Stimulated activated effector memory CD8-positive, alpha-beta T cell treated with anti-CD3 and anti-CD28 coated beads, Interleukin-12 subunit alpha, Interleukin-12 subunit beta, amount 100 ng/mL, for 72 hours (primary cell): ENCODE measurements at regions not wholly inside any gene's neighbourhood (a gene's known extent, or its start where the extent isn't known, plus 50 kb on each side); places are given as distances from the start of the nearest gene placed in this dataset.

Experiments used
- ATAC-seq: fragments of 150-1000 bp; cut with Tn5 transposase; 2 replicates; pipeline ENCODE4 v1.10.0; 2021
- DNase-seq, 2 donors: peaks; one replicate each; pipeline ENCODE4 v3.0.0; 2021 to 2022; ENCODE audit warnings: low spot score in 2 of 2
- H3K27ac Mint-ChIP-seq: one replicate; pipeline ENCODE4 v1.8.0; 2022; ENCODE audit warnings: mild to moderate bottlenecking, mixed read lengths
- H3K36me3 Mint-ChIP-seq: one replicate; pipeline ENCODE4 v1.8.0; 2022; ENCODE audit warnings: mild to moderate bottlenecking, mixed read lengths
- H3K4me1 Mint-ChIP-seq: one replicate; pipeline ENCODE4 v1.8.0; 2022; ENCODE audit warnings: mixed read lengths
- H3K4me3 Mint-ChIP-seq: one replicate; pipeline ENCODE4 v1.8.0; 2022; ENCODE audit warnings: mild to moderate bottlenecking, mixed read lengths
- H3K9me3 Mint-ChIP-seq: one replicate; pipeline ENCODE4 v1.8.0; 2022; ENCODE audit warnings: mixed read lengths

- Mint-ChIP-seq H3K36me3 (no peaks in the 10 kb centered on the region), H3K9me3 (no peaks in the 10 kb centered on the region), H3K4me3 (no peak overlapping the region), H3K4me1 (no peaks in the 10 kb centered on the region), H3K27ac (no peak overlapping the region)
- ATAC-seq: no peak
- no peak for DNase-seq
Measured at GRCh38 chr20:60808003-60808672, 443.9 kb upstream of the CDH4 start.

GRCh38 chr20:60808701-60809100 is 443.4 kb upstream of the CDH4 start:
- H3K27ac Mint-ChIP-seq: no peak overlapping the region
- DNase-seq (peak in 1 of 2 donors; percentile 20), ATAC-seq (no peak)
- H3K36me3 Mint-ChIP-seq: no peaks in the 10 kb centered on the region
- no peak overlapping the region for H3K4me3 Mint-ChIP-seq
- no peaks in the 10 kb centered on the region for H3K4me1 Mint-ChIP-seq
- H3K9me3 Mint-ChIP-seq: no peaks in the 10 kb centered on the region

- no peaks in the 10 kb centered on the region for H3K36me3 Mint-ChIP-seq
- no peak overlapping the region for H3K27ac Mint-ChIP-seq
- no peak for DNase-seq
- no peaks in the 10 kb centered on the region for H3K9me3 Mint-ChIP-seq
- no peaks in the 10 kb centered on the region for H3K4me1 Mint-ChIP-seq
- no peak for ATAC-seq
- H3K4me3 Mint-ChIP-seq: no peak overlapping the region
Measured at GRCh38 chr20:60810561-60810960, 441.5 kb upstream of the CDH4 start.

GRCh38 chr20:60812561-60812960 is 439.5 kb upstream of the CDH4 start:
- no peak for ATAC-seq
- Mint-ChIP-seq H3K4me3 (no peak overlapping the region), H3K36me3 (no peaks in the 10 kb centered on the region), H3K9me3 (peaks cover 2% of the 10 kb centered on the region), H3K4me1 (no peaks in the 10 kb centered on the region), H3K27ac (no peak overlapping the region)
- DNase-seq: no peak

GRCh38 chr20:60813066-60813465 is 439.0 kb upstream of the CDH4 start:
- DNase-seq: no peak
- Mint-ChIP-seq H3K36me3 (no peaks in the 10 kb centered on the region), H3K4me3 (no peak overlapping the region), H3K9me3 (peaks cover 2% of the 10 kb centered on the region), H3K4me1 (no peaks in the 10 kb centered on the region), H3K27ac (no peak overlapping the region)
- ATAC-seq: no peak

- ATAC-seq: no peak
- Mint-ChIP-seq H3K36me3 (no peaks in the 10 kb centered on the region), H3K4me3 (no peak overlapping the region), H3K4me1 (peaks cover 2% of the 10 kb centered on the region), H3K9me3 (peaks cover 2% of the 10 kb centered on the region), H3K27ac (no peak overlapping the region)
- DNase-seq: no peak
Measured at GRCh38 chr20:60815656-60816055, 436.4 kb upstream of the CDH4 start.

- Mint-ChIP-seq H3K9me3 (peaks cover 2% of the 10 kb centered on the region), H3K4me1 (peaks cover 6% of the 10 kb centered on the region), H3K4me3 (no peak overlapping the region), H3K36me3 (no peaks in the 10 kb centered on the region), H3K27ac (no peak overlapping the region)
- DNase-seq (no peak), ATAC-seq (no peak)
Measured at GRCh38 chr20:60816901-60817300, 435.2 kb upstream of the CDH4 start.

- DNase-seq (no peak), ATAC-seq (no peak)
- Mint-ChIP-seq H3K36me3 (no peaks in the 10 kb centered on the region), H3K4me1 (peaks cover 6% of the 10 kb centered on the region), H3K4me3 (no peak overlapping the region), H3K9me3 (peaks cover 2% of the 10 kb centered on the region), H3K27ac (no peak overlapping the region)
Measured at GRCh38 chr20:60817891-60818290, 434.2 kb upstream of the CDH4 start.

GRCh38 chr20:60819511-60819910 is 432.6 kb upstream of the CDH4 start:
- Mint-ChIP-seq H3K4me3 (no peak overlapping the region), H3K27ac (no peak overlapping the region), H3K9me3 (peaks cover 2% of the 10 kb centered on the region), H3K4me1 (peaks cover 6% of the 10 kb centered on the region), H3K36me3 (no peaks in the 10 kb centered on the region)
- ATAC-seq (no peak), DNase-seq (no peak)

GRCh38 chr20:60820149-60820548 is 431.9 kb upstream of the CDH4 start:
- peaks cover 6% of the 10 kb centered on the region for H3K4me1 Mint-ChIP-seq
- ATAC-seq: no peak
- no peak for DNase-seq

GRCh38 chr20:60820918-60821317 is 431.1 kb upstream of the CDH4 start:
- no peak for DNase-seq

More at GRCh38 chr20:60820149-60820548, 431.9 kb upstream of the CDH4 start:
- peaks cover 2% of the 10 kb centered on the region for H3K9me3 Mint-ChIP-seq
- H3K36me3 Mint-ChIP-seq: no peaks in the 10 kb centered on the region
- no peak overlapping the region for H3K4me3 Mint-ChIP-seq
- no peak overlapping the region for H3K27ac Mint-ChIP-seq

GRCh38 chr20:60822699-60823607 is 429.1 kb upstream of the CDH4 start:
- H3K4me1 Mint-ChIP-seq: peaks cover 6% of the 10 kb centered on the region
- ATAC-seq (no peak), DNase-seq (no peak)
- H3K36me3 Mint-ChIP-seq: no peaks in the 10 kb centered on the region
- H3K9me3 Mint-ChIP-seq: no peaks in the 10 kb centered on the region
- H3K4me3 Mint-ChIP-seq: no peak overlapping the region
- no peak overlapping the region for H3K27ac Mint-ChIP-seq

More at GRCh38 chr20:60820918-60821317, 431.1 kb upstream of the CDH4 start:
- no peaks in the 10 kb centered on the region for H3K36me3 Mint-ChIP-seq
- peak; percentile 52 for ATAC-seq
- no peak overlapping the region for H3K27ac Mint-ChIP-seq
- H3K4me1 Mint-ChIP-seq: peaks cover 6% of the 10 kb centered on the region
- H3K4me3 Mint-ChIP-seq: no peak overlapping the region
- no peaks in the 10 kb centered on the region for H3K9me3 Mint-ChIP-seq

GRCh38 chr20:60835876-60836275 is 416.2 kb upstream of the CDH4 start:
- H3K9me3 Mint-ChIP-seq: peaks cover 3% of the 10 kb centered on the region
- ATAC-seq (no peak), DNase-seq (no peak)
- no peak overlapping the region for H3K4me3 Mint-ChIP-seq
- H3K27ac Mint-ChIP-seq: no peak overlapping the region
- H3K36me3 Mint-ChIP-seq: no peaks in the 10 kb centered on the region
- H3K4me1 Mint-ChIP-seq: no peaks in the 10 kb centered on the region

GRCh38 chr20:60837173-60837770 is 414.8 kb upstream of the CDH4 start:
- Mint-ChIP-seq H3K4me3 (no peak overlapping the region), H3K4me1 (no peaks in the 10 kb centered on the region), H3K9me3 (no peaks in the 10 kb centered on the region), H3K27ac (no peak overlapping the region), H3K36me3 (no peaks in the 10 kb centered on the region)
- no peak for ATAC-seq
- DNase-seq: no peak

- Mint-ChIP-seq H3K36me3 (no peaks in the 10 kb centered on the region), H3K4me1 (no peaks in the 10 kb centered on the region), H3K4me3 (no peak overlapping the region), H3K27ac (no peak overlapping the region), H3K9me3 (no peaks in the 10 kb centered on the region)
- ATAC-seq (no peak), DNase-seq (no peak)
Measured at GRCh38 chr20:60838297-60838696, 413.8 kb upstream of the CDH4 start.

GRCh38 chr20:60840971-60841370 is 411.1 kb upstream of the CDH4 start:
- DNase-seq (no peak), ATAC-seq (no peak)
- no peak overlapping the region for H3K27ac Mint-ChIP-seq
- no peaks in the 10 kb centered on the region for H3K9me3 Mint-ChIP-seq
- no peak overlapping the region for H3K4me3 Mint-ChIP-seq
- no peaks in the 10 kb centered on the region for H3K4me1 Mint-ChIP-seq
- no peaks in the 10 kb centered on the region for H3K36me3 Mint-ChIP-seq
